ENCODE measurements at regions not wholly inside any gene's neighbourhood (a gene's known extent, or its start where the extent isn't known, plus 50 kb on each side); places are given as distances from the start of the nearest gene placed in this dataset.

- H3K36me3 ChIP-seq (ENCODE audit: control insufficient read depth in 1 of 2, insufficient read depth in 2 of 2, low read length in 2 of 2) = no peaks in the 10 kb centered on the region
- no peaks in the 10 kb centered on the region for H3K9me3 ChIP-seq (ENCODE audit: control insufficient read depth in 1 of 2, insufficient read depth in 1 of 2, low read depth in 1 of 2, low read length in 2 of 2)
- H3K27me3 ChIP-seq (ENCODE audit: insufficient read depth, low read length) = no peaks in the 10 kb centered on the region
- CTCF ChIA-PET = no interaction called here
- DNase-seq (ENCODE audit: low read depth, low spot score) = no peak
- H2AFZ ChIP-seq (ENCODE audit: low read depth, low read length, poor library complexity, severe bottlenecking) = peak overlapping the region; percentile 80
- RAD21 ChIA-PET (ENCODE audit: low non-redundant PET in 1 of 2, low total read pairs in 2 of 2, uncharacterized antibody in 2 of 2, unreplicated experiment in 2 of 2) = no interaction called here
- H3K9me2 ChIP-seq (ENCODE audit: insufficient read depth) = no peaks in the 10 kb centered on the region
- no peak for ATAC-seq
- no peak overlapping the region for H3K27ac ChIP-seq (ENCODE audit: low read depth, low read length)
- no peaks in the 10 kb centered on the region for H4K20me1 ChIP-seq (ENCODE audit: insufficient read depth)
- H3K79me2 ChIP-seq (ENCODE audit: insufficient read depth, low read length) = no peaks in the 10 kb centered on the region
- no peak overlapping the region for H3K9ac ChIP-seq (ENCODE audit: low read length)
- intact Hi-C loops (cut with micrococcal nuclease) = no loop called here
- no TSS peak for BruUV-seq (replicated peaks)
- no peak overlapping the region for H3K4me2 ChIP-seq (ENCODE audit: low read length)
- H3K4me3 ChIP-seq (replicated peaks in 1 of 2; ENCODE audit: low read depth in 1 of 2, low read length in 2 of 2) = no peak overlapping the region
- POLR2A ChIA-PET = no interaction called here
- H3K4me1 ChIP-seq (ENCODE audit: control insufficient read depth in 1 of 2, insufficient read depth in 2 of 2, low read length in 2 of 2) = no peaks in the 10 kb centered on the region
- TF ChIP-seq CEBPB (IDR thresholded peaks at IDR 0.05; ENCODE audit: low read depth) = no peak
- no peak for TF ChIP-seq CTCF (IDR thresholded peaks at IDR 0.05 in 2 of 3, conservative IDR thresholded peaks at IDR 0.05 in 1 of 3; ENCODE audit: borderline replicate concordance in 1 of 3, insufficient read depth in 1 of 3, low read depth in 2 of 3, low read length in 2 of 3)
These were observed 222.5 kb upstream of the CACNA2D1 start for GRCh38 chr7:82665966-82666507.

- no peaks in the 10 kb centered on the region for H3K36me3 ChIP-seq (ENCODE audit: control insufficient read depth in 1 of 2, insufficient read depth in 2 of 2, low read length in 2 of 2)
- H2AFZ ChIP-seq (ENCODE audit: low read depth, low read length, poor library complexity, severe bottlenecking) = no peak overlapping the region
- POLR2A ChIA-PET = no interaction called here
- H3K9me2 ChIP-seq (ENCODE audit: insufficient read depth) = no peaks in the 10 kb centered on the region
- no peaks in the 10 kb centered on the region for H3K27me3 ChIP-seq (ENCODE audit: insufficient read depth, low read length)
- DNase-seq (ENCODE audit: low read depth, low spot score) (no peak), ATAC-seq (no peak)
- no peaks in the 10 kb centered on the region for H3K4me1 ChIP-seq (ENCODE audit: control insufficient read depth in 1 of 2, insufficient read depth in 2 of 2, low read length in 2 of 2)
- no peak overlapping the region for H3K27ac ChIP-seq (ENCODE audit: low read depth, low read length)
- H3K4me3 ChIP-seq (replicated peaks in 1 of 2; ENCODE audit: low read depth in 1 of 2, low read length in 2 of 2) = no peak overlapping the region
- H3K4me2 ChIP-seq (ENCODE audit: low read length) = no peak overlapping the region
- intact Hi-C loops (cut with micrococcal nuclease) = no loop called here
- RAD21 ChIA-PET (ENCODE audit: low non-redundant PET in 1 of 2, low total read pairs in 2 of 2, uncharacterized antibody in 2 of 2, unreplicated experiment in 2 of 2) = no interaction called here
- no peaks in the 10 kb centered on the region for H3K79me2 ChIP-seq (ENCODE audit: insufficient read depth, low read length)
- BruUV-seq (replicated peaks) = no TSS peak
- no peaks in the 10 kb centered on the region for H4K20me1 ChIP-seq (ENCODE audit: insufficient read depth)
- H3K9me3 ChIP-seq (ENCODE audit: control insufficient read depth in 1 of 2, insufficient read depth in 1 of 2, low read depth in 1 of 2, low read length in 2 of 2) = no peaks in the 10 kb centered on the region
- CTCF ChIA-PET = no interaction called here
- H3K9ac ChIP-seq (ENCODE audit: low read length) = no peak overlapping the region
- no peak for TF ChIP-seq POLR2A (IDR thresholded peaks at IDR 0.05; ENCODE audit: borderline replicate concordance, extremely low read depth, insufficient read depth, insufficient read length)
- TF ChIP-seq ELF1 (IDR thresholded peaks at IDR 0.05; ENCODE audit: borderline replicate concordance, low read depth) = no peak
- TF ChIP-seq TCF7L2 (IDR thresholded peaks at IDR 0.05; ENCODE audit: borderline replicate concordance, extremely low read depth, insufficient read depth, insufficient read length) = no peak
- no peak for TF ChIP-seq EZH2phosphoT487 (IDR thresholded peaks at IDR 0.05; ENCODE audit: borderline replicate concordance)
- no peak for TF ChIP-seq REST (IDR thresholded peaks at IDR 0.05; ENCODE audit: low read depth)
- TF ChIP-seq CTCF (IDR thresholded peaks at IDR 0.05 in 2 of 3, conservative IDR thresholded peaks at IDR 0.05 in 1 of 3; ENCODE audit: borderline replicate concordance in 1 of 3, insufficient read depth in 1 of 3, low read depth in 2 of 3, low read length in 2 of 3) = no peak
- no peak for TF ChIP-seq RAD21 (IDR thresholded peaks at IDR 0.05; ENCODE audit: low read depth)
These were observed 212.4 kb upstream of the CACNA2D1 start for GRCh38 chr7:82655965-82656364.
